Esophagus muscularis mucosa (tissue), 3 donors: ENCODE measurements at regions not wholly inside any gene's neighbourhood (a gene's known extent, or its start where the extent isn't known, plus 50 kb on each side); places are given as distances from the start of the nearest gene placed in this dataset.

ENCODE experiments used
- POLR2A ChIP-seq: fragments of 450-650 bp; IDR thresholded peaks from one replicate; pipeline ENCODE4 v1.6.1; 2017; ENCODE audit warnings: antibody characterized with exemption, moderate library complexity, mild to moderate bottlenecking, low read depth
- POLR2AphosphoS5 ChIP-seq, 2 donors: sonication (generic); formaldehyde crosslinking; IDR thresholded peaks; one replicate each; pipeline ENCODE4 v1.6.1; 2017; ENCODE audit warnings: antibody characterized with exemption in 2 of 2
- TF ChIP-seq, protein P1 (sequence below), 3 experiments: fragments of 200-600 bp in 2 of 3; fragments of 450-650 bp in 1 of 3; sonication (generic) in 2 of 3; IDR thresholded peaks; one replicate each; pipeline ENCODE4 v1.5.1; 2017 to 2019; ENCODE audit warnings: antibody characterized with exemption in 3 of 3, mild to moderate bottlenecking in 2 of 3, moderate library complexity in 1 of 3

- TF ChIP-seq, protein P1, sequence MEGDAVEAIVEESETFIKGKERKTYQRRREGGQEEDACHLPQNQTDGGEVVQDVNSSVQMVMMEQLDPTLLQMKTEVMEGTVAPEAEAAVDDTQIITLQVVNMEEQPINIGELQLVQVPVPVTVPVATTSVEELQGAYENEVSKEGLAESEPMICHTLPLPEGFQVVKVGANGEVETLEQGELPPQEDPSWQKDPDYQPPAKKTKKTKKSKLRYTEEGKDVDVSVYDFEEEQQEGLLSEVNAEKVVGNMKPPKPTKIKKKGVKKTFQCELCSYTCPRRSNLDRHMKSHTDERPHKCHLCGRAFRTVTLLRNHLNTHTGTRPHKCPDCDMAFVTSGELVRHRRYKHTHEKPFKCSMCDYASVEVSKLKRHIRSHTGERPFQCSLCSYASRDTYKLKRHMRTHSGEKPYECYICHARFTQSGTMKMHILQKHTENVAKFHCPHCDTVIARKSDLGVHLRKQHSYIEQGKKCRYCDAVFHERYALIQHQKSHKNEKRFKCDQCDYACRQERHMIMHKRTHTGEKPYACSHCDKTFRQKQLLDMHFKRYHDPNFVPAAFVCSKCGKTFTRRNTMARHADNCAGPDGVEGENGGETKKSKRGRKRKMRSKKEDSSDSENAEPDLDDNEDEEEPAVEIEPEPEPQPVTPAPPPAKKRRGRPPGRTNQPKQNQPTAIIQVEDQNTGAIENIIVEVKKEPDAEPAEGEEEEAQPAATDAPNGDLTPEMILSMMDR (IDR thresholded peaks at IDR 0.05) = no peak
- TF ChIP-seq POLR2AphosphoS5 (IDR thresholded peaks at IDR 0.05) (no peak), POLR2A (no peak)
These were observed 95.6 kb upstream of the E2F8 start for GRCh38 chr11:19336331-19336730.
